ENCODE measurements at regions not wholly inside any gene's neighbourhood (a gene's known extent, or its start where the extent isn't known, plus 50 kb on each side); places are given as distances from the start of the nearest gene placed in this dataset.

DNA sequence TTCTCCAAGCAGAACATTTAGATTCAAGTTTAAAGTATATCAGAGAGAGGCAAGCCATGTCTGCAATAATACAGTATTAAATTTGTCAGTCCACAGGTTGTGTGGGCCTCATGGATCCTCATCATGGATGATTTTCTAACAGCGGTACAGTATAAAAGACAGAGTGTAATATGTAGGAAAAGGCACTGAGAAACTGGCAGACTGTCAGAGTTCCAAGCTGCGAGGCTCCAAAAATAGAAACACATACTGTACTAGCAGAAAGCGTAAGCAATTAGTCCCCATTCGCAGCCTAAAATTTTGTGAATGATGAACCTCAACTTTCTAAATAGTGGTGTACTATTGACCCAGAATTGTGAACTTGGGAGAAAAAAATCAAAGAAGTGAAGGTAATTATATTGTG is 933.3 kb downstream of the XPNPEP1 start:
- TF ChIP-seq, protein P1, sequence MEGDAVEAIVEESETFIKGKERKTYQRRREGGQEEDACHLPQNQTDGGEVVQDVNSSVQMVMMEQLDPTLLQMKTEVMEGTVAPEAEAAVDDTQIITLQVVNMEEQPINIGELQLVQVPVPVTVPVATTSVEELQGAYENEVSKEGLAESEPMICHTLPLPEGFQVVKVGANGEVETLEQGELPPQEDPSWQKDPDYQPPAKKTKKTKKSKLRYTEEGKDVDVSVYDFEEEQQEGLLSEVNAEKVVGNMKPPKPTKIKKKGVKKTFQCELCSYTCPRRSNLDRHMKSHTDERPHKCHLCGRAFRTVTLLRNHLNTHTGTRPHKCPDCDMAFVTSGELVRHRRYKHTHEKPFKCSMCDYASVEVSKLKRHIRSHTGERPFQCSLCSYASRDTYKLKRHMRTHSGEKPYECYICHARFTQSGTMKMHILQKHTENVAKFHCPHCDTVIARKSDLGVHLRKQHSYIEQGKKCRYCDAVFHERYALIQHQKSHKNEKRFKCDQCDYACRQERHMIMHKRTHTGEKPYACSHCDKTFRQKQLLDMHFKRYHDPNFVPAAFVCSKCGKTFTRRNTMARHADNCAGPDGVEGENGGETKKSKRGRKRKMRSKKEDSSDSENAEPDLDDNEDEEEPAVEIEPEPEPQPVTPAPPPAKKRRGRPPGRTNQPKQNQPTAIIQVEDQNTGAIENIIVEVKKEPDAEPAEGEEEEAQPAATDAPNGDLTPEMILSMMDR (conservative IDR thresholded peaks at IDR 0.05 in 1 of 2, IDR thresholded peaks at IDR 0.05 in 1 of 2; ENCODE audit: extremely low read depth in 1 of 2, insufficient read depth in 1 of 2, low read depth in 1 of 2, low read length in 2 of 2): no peak
- no peak for TF ChIP-seq EZH2 (IDR thresholded peaks at IDR 0.05; ENCODE audit: borderline replicate concordance, low read length)
